Caco-2 (cell line): ENCODE measurements at regions not wholly inside any gene's neighbourhood (a gene's known extent, or its start where the extent isn't known, plus 50 kb on each side); places are given as distances from the start of the nearest gene placed in this dataset.

ENCODE experiments used
- BruUV-seq: library from RNA; stranded (reverse); fragments of 400-500 nt; replicated peaks from 2 replicates; lab custom pipeline; 2021; lab: Mats Ljungman, UMichigan
- CTCF ChIA-PET: fragments of 300-600 bp; sonication (Branson Sonifier 250); formaldehyde crosslinking; loops from one replicate; lab custom pipeline; 2022; ENCODE audit warnings: antibody characterized with exemption; lab: Charles Lee
- POLR2A ChIA-PET: fragments of 300-600 bp; sonication (Branson Sonifier 250); formaldehyde crosslinking; loops from one replicate; lab custom pipeline; 2022; ENCODE audit warnings: antibody characterized with exemption; lab: Charles Lee
- DNase-seq, 2 experiments: peaks; one replicate each; pipeline versions ENCODE4 v3.0.0 to v3.0.0-alpha.2; 2020 to 2022
- H3K27me3 ChIP-seq: replicated peaks from 2 replicates; pipeline ENCODE4 v1.6.0; 2011; ENCODE audit warnings: low read length; ENCODE audit not compliant: control insufficient read depth, insufficient read depth
- H3K36me3 ChIP-seq: 2 replicates; pipeline ENCODE4 v1.5.1; 2011; ENCODE audit warnings: low read length; ENCODE audit not compliant: control insufficient read depth, insufficient read depth
- H3K4me1 ChIP-seq: fragments of 250-450 bp; sonication (Bioruptor Pico); 2 replicates; pipeline ENCODE4 v1.5.1; 2020; ENCODE audit warnings: mild to moderate bottlenecking
- H3K4me3 ChIP-seq: 2 replicates; pipeline ENCODE4 v1.5.1; 2011; ENCODE audit warnings: low read depth, mild to moderate bottlenecking, control low read depth, low read length
- H3K9me3 ChIP-seq: fragments of 250-450 bp; sonication (Bioruptor Pico); 2 replicates; pipeline ENCODE4 v1.5.1; 2020; ENCODE audit warnings: mild to moderate bottlenecking, moderate library complexity
- H3K27ac Mint-ChIP-seq: one replicate; pipeline ENCODE4 v1.8.0; 2022; ENCODE audit warnings: mixed read lengths; ENCODE audit not compliant: unreplicated experiment
- H3K27me3 Mint-ChIP-seq: one replicate; pipeline ENCODE4 v1.8.0; 2022; ENCODE audit warnings: mixed read lengths; ENCODE audit not compliant: insufficient read depth, unreplicated experiment
- H3K36me3 Mint-ChIP-seq: one replicate; pipeline ENCODE4 v1.8.0; 2022; ENCODE audit warnings: mild to moderate bottlenecking, mixed read lengths; ENCODE audit not compliant: insufficient read depth, unreplicated experiment
- H3K4me1 Mint-ChIP-seq: one replicate; pipeline ENCODE4 v1.8.0; 2022; ENCODE audit warnings: low read depth, mixed read lengths; ENCODE audit not compliant: unreplicated experiment
- H3K4me3 Mint-ChIP-seq: one replicate; pipeline ENCODE4 v1.8.0; 2022; ENCODE audit warnings: mild to moderate bottlenecking, moderate library complexity, mixed read lengths; ENCODE audit not compliant: unreplicated experiment
- H3K9me3 Mint-ChIP-seq: one replicate; pipeline ENCODE4 v1.8.0; 2022; ENCODE audit warnings: mixed read lengths; ENCODE audit not compliant: unreplicated experiment
- CTCF ChIP-seq, 2 experiments: fragments of 200-600 bp in 1 of 2; IDR thresholded peaks; 1 replicate in 1 of 2; 2 replicates in 1 of 2; pipeline versions ENCODE4 v1.5.1 to v1.8.0; 2011 to 2022; ENCODE audit warnings: antibody characterized with exemption in 1 of 2, control low read depth in 1 of 2, inconsistent platforms in 1 of 2, low read depth in 1 of 2, low read length in 1 of 2, mild to moderate bottlenecking in 1 of 2, moderate library complexity in 1 of 2; ENCODE audit not compliant: insufficient read depth in 1 of 2, severe bottlenecking in 1 of 2, unreplicated experiment in 1 of 2
- intact Hi-C: fragments of 100-400 bp; cut with micrococcal nuclease; formaldehyde crosslinking; loops from one replicate; pipeline ENCODE4 v1.10.0; 2022; ENCODE audit not compliant: unreplicated experiment

- no peak for TF ChIP-seq CTCF (IDR thresholded peaks at IDR 0.05; ENCODE audit: insufficient read depth in 1 of 2, low read depth in 1 of 2, low read length in 1 of 2, severe bottlenecking in 1 of 2, unreplicated experiment in 1 of 2)
- Mint-ChIP-seq H3K4me1 (no peaks in the 10 kb centered on the region), H3K27me3 (no peaks in the 10 kb centered on the region), H3K4me3 (no peak overlapping the region), H3K9me3 (no peaks in the 10 kb centered on the region), H3K27ac (no peak overlapping the region), H3K36me3 (no peaks in the 10 kb centered on the region)
- Histone ChIP-seq H3K9me3 (no peaks in the 10 kb centered on the region), H3K27me3 (no peaks in the 10 kb centered on the region), H3K36me3 (no peaks in the 10 kb centered on the region), H3K4me3 (no peak overlapping the region), H3K4me1 (no peaks in the 10 kb centered on the region)
- CTCF ChIA-PET = no interaction called here
- no TSS peak for BruUV-seq
- POLR2A ChIA-PET = no interaction called here
- no peak for DNase-seq
- intact Hi-C loops = no loop called here
Measured at GRCh38 chr18:66300141-66300540, 303.7 kb downstream of the CDH19 start.

GRCh38 chr18:66280470-66280869 is 323.4 kb downstream of the CDH19 start:
- H3K4me1 Mint-ChIP-seq = no peaks in the 10 kb centered on the region
- Histone ChIP-seq H3K4me1 (no peaks in the 10 kb centered on the region), H3K27me3 (no peaks in the 10 kb centered on the region), H3K9me3 (no peaks in the 10 kb centered on the region), H3K36me3 (no peaks in the 10 kb centered on the region), H3K4me3 (no peak overlapping the region)
- no peaks in the 10 kb centered on the region for H3K9me3 Mint-ChIP-seq
- POLR2A ChIA-PET = no interaction called here
- no peak overlapping the region for H3K27ac Mint-ChIP-seq
- H3K4me3 Mint-ChIP-seq = no peak overlapping the region
- no peak for DNase-seq
- intact Hi-C loops = no loop called here
- CTCF ChIA-PET = no interaction called here
- no TSS peak for BruUV-seq
- no peaks in the 10 kb centered on the region for H3K27me3 Mint-ChIP-seq
- H3K36me3 Mint-ChIP-seq = no peaks in the 10 kb centered on the region
- no peak for TF ChIP-seq CTCF (IDR thresholded peaks at IDR 0.05; ENCODE audit: insufficient read depth in 1 of 2, low read depth in 1 of 2, low read length in 1 of 2, severe bottlenecking in 1 of 2, unreplicated experiment in 1 of 2)

GRCh38 chr18:66271962-66272361 is 331.9 kb downstream of the CDH19 start:
- Histone ChIP-seq H3K4me1 (no peaks in the 10 kb centered on the region), H3K4me3 (no peak overlapping the region), H3K9me3 (no peaks in the 10 kb centered on the region), H3K36me3 (no peaks in the 10 kb centered on the region), H3K27me3 (no peaks in the 10 kb centered on the region)
- Mint-ChIP-seq H3K36me3 (no peaks in the 10 kb centered on the region), H3K4me1 (no peaks in the 10 kb centered on the region), H3K27me3 (no peaks in the 10 kb centered on the region), H3K27ac (no peak overlapping the region), H3K4me3 (no peak overlapping the region), H3K9me3 (no peaks in the 10 kb centered on the region)
- BruUV-seq = no TSS peak
- no peak for TF ChIP-seq CTCF (IDR thresholded peaks at IDR 0.05; ENCODE audit: insufficient read depth in 1 of 2, low read depth in 1 of 2, low read length in 1 of 2, severe bottlenecking in 1 of 2, unreplicated experiment in 1 of 2)
- CTCF ChIA-PET = no interaction called here
- no peak for DNase-seq
- POLR2A ChIA-PET = no interaction called here
- intact Hi-C loops = no loop called here
